ENCODE measurements at regions not wholly inside any gene's neighbourhood (a gene's known extent, or its start where the extent isn't known, plus 50 kb on each side); places are given as distances from the start of the nearest gene placed in this dataset.

DNA sequence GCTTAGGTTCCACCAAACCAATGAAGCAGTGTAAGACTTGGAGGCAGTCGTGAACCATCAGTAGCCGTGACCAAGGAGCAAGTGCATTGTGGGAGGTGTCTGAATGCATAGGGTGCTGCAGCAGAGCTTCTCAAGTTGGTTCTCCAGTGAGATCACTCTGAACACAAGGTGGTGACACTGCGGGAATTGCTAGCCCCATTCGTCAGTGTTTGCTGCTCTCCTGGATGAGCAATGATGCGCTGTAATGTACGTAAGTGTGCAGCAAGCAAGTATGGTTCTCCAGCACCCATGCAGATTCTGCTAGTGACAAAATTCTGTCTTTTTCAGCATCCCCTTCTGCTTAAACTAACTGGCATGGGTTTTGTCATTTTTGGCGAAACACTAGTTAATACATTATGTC, 97.6 kb upstream of the HTR2A start:
- Histone ChIP-seq H3K27ac (ENCODE audit: low read depth, low read length) (no peak overlapping the region), H3K9me3 (ENCODE audit: control insufficient read depth, insufficient read depth, low read length) (no peaks in the 10 kb centered on the region), H3K36me3 (ENCODE audit: control insufficient read depth, insufficient read depth, low read length) (no peaks in the 10 kb centered on the region), H3K27me3 (ENCODE audit: control insufficient read depth, insufficient read depth, low read length) (no peaks in the 10 kb centered on the region), H3K4me3 (ENCODE audit: low read depth, low read length) (no peak overlapping the region), H3K4me1 (ENCODE audit: control insufficient read depth, insufficient read depth, low read length) (no peaks in the 10 kb centered on the region)
- no peak for DNase-seq (ENCODE audit: low read depth in 4 of 6, low spot score in 6 of 6)
- WGBS (ENCODE audit: insufficient coverage), result 94% methylated on average over 6 of the region's 7 CpGs

DNA sequence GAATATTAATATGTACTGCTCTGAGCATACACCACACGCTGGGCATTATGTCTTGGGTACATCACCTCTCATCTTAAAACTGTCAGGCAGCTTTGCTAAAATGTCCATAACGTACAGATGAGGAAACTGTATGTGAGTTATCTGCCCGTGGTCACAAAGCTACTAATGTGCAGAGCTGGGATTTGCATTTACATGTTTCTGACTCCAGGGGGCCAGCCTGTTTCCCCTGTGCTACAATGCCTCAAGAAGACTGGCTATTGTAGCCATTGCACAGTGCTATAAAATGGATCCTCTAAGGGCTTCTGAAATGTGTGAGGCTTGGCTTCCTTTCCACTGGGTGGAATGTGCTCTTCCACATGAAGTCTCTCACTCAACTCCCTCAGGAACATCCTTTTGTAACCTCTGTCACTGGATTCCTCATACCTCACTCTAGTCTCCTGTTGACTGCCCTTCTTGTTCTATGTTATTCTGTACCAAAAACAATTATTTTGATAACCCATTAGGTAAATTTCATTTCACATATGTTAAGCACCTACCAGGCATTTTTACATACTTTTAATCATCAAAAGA, 95.6 kb upstream of the HTR2A start:
- no peak for DNase-seq (ENCODE audit: low read depth in 4 of 6, low spot score in 6 of 6)
- 86% methylated on average over 2 of the region's 3 CpGs for WGBS (ENCODE audit: insufficient coverage)

DNA sequence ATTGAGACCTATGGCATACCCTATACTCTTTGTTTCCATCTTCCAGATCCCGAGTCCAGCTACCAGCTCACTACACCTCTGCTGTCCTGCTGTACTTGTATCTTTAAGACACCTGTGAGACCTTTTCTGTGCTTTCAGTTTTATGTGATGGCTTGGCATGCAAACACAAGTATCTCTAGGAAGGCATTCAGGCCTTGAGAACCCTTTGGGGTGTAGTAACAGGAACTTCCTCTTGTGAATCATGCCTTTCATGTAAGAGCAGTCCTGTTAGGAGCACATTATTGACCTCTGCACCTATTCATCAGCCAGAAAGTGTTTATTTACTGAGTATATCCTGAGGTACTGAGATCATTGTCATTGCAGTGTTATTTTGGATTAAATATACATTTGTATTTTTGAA, 87.0 kb upstream of the HTR2A start:
- 91% methylated on average over 1 of the region's 1 CpG for WGBS (ENCODE audit: insufficient coverage)
- DNase-seq (ENCODE audit: low read depth in 4 of 6, low spot score in 6 of 6), result no peak
- H3K27ac ChIP-seq (ENCODE audit: low read depth, low read length), result no peak overlapping the region
- H3K9me3 ChIP-seq (ENCODE audit: control insufficient read depth, insufficient read depth, low read length), result no peaks in the 10 kb centered on the region
- no peaks in the 10 kb centered on the region for H3K27me3 ChIP-seq (ENCODE audit: control insufficient read depth, insufficient read depth, low read length)
- H3K4me1 ChIP-seq (ENCODE audit: control insufficient read depth, insufficient read depth, low read length), result no peaks in the 10 kb centered on the region
- H3K36me3 ChIP-seq (ENCODE audit: control insufficient read depth, insufficient read depth, low read length), result no peaks in the 10 kb centered on the region
- no peak overlapping the region for H3K4me3 ChIP-seq (ENCODE audit: low read depth, low read length)

More for the DNA sequence above, 95.6 kb upstream of the HTR2A start:
- Histone ChIP-seq H3K27me3 (ENCODE audit: control insufficient read depth, insufficient read depth, low read length) (no peaks in the 10 kb centered on the region), H3K4me3 (ENCODE audit: low read depth, low read length) (no peak overlapping the region), H3K4me1 (ENCODE audit: control insufficient read depth, insufficient read depth, low read length) (no peaks in the 10 kb centered on the region), H3K27ac (ENCODE audit: low read depth, low read length) (no peak overlapping the region), H3K9me3 (ENCODE audit: control insufficient read depth, insufficient read depth, low read length) (no peaks in the 10 kb centered on the region), H3K36me3 (ENCODE audit: control insufficient read depth, insufficient read depth, low read length) (no peaks in the 10 kb centered on the region)

DNA sequence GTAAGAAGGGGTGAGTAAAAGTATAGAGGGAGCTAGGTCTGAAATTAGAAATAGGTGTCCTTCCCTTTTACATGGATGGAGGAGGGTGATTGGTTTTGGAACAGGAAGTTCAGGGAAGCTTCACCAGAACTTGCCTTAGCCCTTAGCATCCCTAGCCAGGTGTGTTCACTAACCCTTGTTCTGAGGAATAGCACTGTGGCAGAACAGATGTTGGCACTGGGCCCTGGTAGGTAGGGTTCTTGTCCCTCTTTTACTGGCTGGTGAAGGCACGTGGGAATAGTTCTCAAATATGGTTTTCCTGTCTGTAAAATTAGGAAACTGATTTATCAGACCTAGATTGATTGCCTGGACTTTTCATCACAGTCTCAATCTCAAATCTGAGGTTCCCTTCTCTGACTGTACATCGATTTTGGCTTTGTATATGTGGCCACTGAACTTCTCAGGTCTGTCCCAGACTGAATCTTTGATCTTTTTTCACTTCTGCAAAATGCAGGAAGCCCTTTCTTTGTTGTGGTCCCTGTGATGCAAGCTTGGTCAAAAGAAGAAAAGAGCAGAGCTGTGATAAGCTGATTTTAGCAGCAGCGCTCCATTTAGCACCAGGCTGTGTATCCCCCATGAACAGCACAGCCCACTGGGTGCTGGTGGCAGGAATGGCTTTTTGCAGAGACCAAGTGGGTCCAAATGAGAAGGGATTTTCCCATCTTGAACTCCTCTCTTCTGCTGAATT, 86.2 kb upstream of the HTR2A start:
- Histone ChIP-seq H3K9me3 (ENCODE audit: control insufficient read depth, insufficient read depth, low read length) (no peaks in the 10 kb centered on the region), H3K27ac (ENCODE audit: low read depth, low read length) (no peak overlapping the region), H3K36me3 (ENCODE audit: control insufficient read depth, insufficient read depth, low read length) (no peaks in the 10 kb centered on the region), H3K4me3 (ENCODE audit: low read depth, low read length) (no peak overlapping the region), H3K27me3 (ENCODE audit: control insufficient read depth, insufficient read depth, low read length) (no peaks in the 10 kb centered on the region), H3K4me1 (ENCODE audit: control insufficient read depth, insufficient read depth, low read length) (no peaks in the 10 kb centered on the region)
- 88% methylated on average over 3 of the region's 3 CpGs for WGBS (ENCODE audit: insufficient coverage)
- DNase-seq (ENCODE audit: low read depth in 4 of 6, low spot score in 6 of 6), result no peak

DNA sequence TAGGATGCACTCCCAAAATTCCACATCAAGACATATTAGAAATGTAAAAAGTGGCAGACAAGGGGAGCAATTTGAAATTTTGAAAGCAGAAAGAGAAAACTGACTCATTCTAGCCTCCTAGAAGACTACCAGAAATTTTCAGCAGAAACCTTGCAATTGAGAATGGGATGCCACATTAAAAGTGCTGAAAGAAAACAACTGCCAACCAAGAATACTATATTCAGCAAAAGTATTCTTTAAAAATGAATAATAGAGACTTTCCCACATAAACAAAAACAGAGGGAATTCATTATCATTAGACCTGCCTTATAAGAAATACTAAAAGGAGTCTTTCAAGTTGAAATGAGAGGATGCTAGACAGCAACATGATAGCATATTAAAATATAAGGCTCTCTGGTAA, 78.3 kb upstream of the HTR2A start:
- Histone ChIP-seq H3K27me3 (ENCODE audit: control insufficient read depth, insufficient read depth, low read length) (no peaks in the 10 kb centered on the region), H3K4me1 (ENCODE audit: control insufficient read depth, insufficient read depth, low read length) (no peaks in the 10 kb centered on the region), H3K9me3 (ENCODE audit: control insufficient read depth, insufficient read depth, low read length) (peaks cover 7% of the 10 kb centered on the region), H3K27ac (ENCODE audit: low read depth, low read length) (no peak overlapping the region), H3K36me3 (ENCODE audit: control insufficient read depth, insufficient read depth, low read length) (no peaks in the 10 kb centered on the region), H3K4me3 (ENCODE audit: low read depth, low read length) (no peak overlapping the region)
- no peak for DNase-seq (ENCODE audit: low read depth in 4 of 6, low spot score in 6 of 6)

DNA sequence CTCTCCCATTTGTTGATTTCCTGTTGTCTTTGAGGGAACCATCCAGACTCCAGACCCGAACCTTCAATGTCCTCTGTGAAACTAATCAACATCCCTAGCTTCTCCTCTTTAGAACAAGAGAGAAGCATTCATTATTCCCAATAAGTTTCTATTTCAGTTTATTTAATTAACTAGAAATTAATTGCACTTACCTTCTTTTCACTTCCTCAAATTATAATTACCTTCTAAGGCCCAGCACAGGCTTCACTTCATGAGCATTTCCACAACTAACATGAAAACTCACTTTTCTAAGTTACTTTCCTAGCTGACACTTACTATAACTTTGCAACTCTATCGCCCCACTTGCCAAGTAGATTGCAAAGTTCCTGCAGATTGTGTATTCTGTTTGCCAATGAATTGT, 71.6 kb upstream of the HTR2A start:
- no peak for DNase-seq (ENCODE audit: low read depth in 4 of 6, low spot score in 6 of 6)
- no peaks in the 10 kb centered on the region for H3K36me3 ChIP-seq (ENCODE audit: control insufficient read depth, insufficient read depth, low read length)
- no peak overlapping the region for H3K4me3 ChIP-seq (ENCODE audit: low read depth, low read length)
- H3K27me3 ChIP-seq (ENCODE audit: control insufficient read depth, insufficient read depth, low read length), result no peaks in the 10 kb centered on the region
- H3K4me1 ChIP-seq (ENCODE audit: control insufficient read depth, insufficient read depth, low read length), result no peaks in the 10 kb centered on the region
- H3K27ac ChIP-seq (ENCODE audit: low read depth, low read length), result no peak overlapping the region
- WGBS (ENCODE audit: insufficient coverage), result 100% methylated on average over 1 of the region's 2 CpGs
- no peaks in the 10 kb centered on the region for H3K9me3 ChIP-seq (ENCODE audit: control insufficient read depth, insufficient read depth, low read length)

DNA sequence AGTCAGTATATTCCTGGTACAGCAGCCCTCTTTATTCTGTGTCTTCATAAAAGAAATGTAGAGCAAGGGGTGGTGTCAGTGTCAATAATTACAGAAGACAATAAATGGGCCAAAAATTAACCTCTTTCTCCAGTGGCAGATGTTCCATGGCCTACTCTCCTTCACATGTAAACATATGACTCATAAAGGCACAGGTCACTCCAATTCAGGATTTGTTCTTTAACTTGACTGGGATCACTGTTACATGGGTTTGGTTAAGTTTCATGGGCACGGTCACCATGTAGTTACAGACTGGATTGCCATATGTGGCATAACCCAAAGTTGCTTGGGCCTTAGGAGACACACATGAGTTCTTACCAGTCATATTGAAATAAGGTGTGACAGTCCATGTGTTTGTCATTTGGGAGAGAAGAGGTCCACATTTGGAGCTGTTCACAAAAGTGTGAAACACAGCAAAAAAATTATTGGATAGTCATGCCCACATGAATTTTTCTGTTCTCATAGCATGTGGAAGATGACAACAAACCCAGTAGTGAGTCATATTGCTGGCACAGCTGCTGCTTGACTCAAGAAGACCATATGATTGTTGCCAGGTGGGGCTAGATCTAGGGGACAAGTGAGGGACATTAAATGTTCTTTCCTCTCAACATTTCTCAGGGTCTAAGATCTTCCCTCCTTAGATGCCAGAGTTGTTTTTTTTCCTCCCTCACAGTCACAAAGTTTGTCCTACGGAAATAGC, 68.1 kb upstream of the HTR2A start:
- Histone ChIP-seq H3K4me1 (ENCODE audit: control insufficient read depth, insufficient read depth, low read length) (no peaks in the 10 kb centered on the region), H3K9me3 (ENCODE audit: control insufficient read depth, insufficient read depth, low read length) (no peaks in the 10 kb centered on the region), H3K36me3 (ENCODE audit: control insufficient read depth, insufficient read depth, low read length) (no peaks in the 10 kb centered on the region), H3K27ac (ENCODE audit: low read depth, low read length) (no peak overlapping the region), H3K27me3 (ENCODE audit: control insufficient read depth, insufficient read depth, low read length) (no peaks in the 10 kb centered on the region), H3K4me3 (ENCODE audit: low read depth, low read length) (no peak overlapping the region)
- DNase-seq (ENCODE audit: low read depth in 4 of 6, low spot score in 6 of 6), result no peak
- 0% methylated on average over 1 of the region's 2 CpGs for WGBS (ENCODE audit: insufficient coverage)

DNA sequence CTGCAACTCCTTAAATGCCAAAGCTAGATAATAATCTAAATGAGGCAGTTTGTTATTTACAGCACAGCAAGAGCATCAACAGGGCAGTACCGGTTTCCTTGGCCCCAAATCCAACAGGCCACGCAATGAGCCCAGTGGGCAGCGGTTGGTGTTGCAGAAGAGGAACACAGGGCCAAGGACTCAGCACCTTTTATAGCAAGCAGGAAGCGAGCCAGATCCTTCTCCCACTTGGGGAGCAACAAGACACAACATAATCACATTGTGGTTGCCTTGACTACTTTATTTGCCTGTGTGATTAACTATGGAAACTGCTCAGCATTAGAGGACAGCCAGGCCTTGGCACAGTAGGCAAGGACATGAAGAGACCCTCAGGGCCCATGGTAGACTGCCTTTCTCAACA, 67.1 kb upstream of the HTR2A start:
- H3K4me3 ChIP-seq (ENCODE audit: low read depth, low read length), result no peak overlapping the region
- WGBS (ENCODE audit: insufficient coverage), result 80% methylated on average over 3 of the region's 4 CpGs
- no peaks in the 10 kb centered on the region for H3K4me1 ChIP-seq (ENCODE audit: control insufficient read depth, insufficient read depth, low read length)
- no peaks in the 10 kb centered on the region for H3K27me3 ChIP-seq (ENCODE audit: control insufficient read depth, insufficient read depth, low read length)
- no peaks in the 10 kb centered on the region for H3K36me3 ChIP-seq (ENCODE audit: control insufficient read depth, insufficient read depth, low read length)
- no peak overlapping the region for H3K27ac ChIP-seq (ENCODE audit: low read depth, low read length)
- no peaks in the 10 kb centered on the region for H3K9me3 ChIP-seq (ENCODE audit: control insufficient read depth, insufficient read depth, low read length)
- peak in 2 of 6 donors; percentile 3 to 5 for DNase-seq (ENCODE audit: low read depth in 4 of 6, low spot score in 6 of 6)

DNA sequence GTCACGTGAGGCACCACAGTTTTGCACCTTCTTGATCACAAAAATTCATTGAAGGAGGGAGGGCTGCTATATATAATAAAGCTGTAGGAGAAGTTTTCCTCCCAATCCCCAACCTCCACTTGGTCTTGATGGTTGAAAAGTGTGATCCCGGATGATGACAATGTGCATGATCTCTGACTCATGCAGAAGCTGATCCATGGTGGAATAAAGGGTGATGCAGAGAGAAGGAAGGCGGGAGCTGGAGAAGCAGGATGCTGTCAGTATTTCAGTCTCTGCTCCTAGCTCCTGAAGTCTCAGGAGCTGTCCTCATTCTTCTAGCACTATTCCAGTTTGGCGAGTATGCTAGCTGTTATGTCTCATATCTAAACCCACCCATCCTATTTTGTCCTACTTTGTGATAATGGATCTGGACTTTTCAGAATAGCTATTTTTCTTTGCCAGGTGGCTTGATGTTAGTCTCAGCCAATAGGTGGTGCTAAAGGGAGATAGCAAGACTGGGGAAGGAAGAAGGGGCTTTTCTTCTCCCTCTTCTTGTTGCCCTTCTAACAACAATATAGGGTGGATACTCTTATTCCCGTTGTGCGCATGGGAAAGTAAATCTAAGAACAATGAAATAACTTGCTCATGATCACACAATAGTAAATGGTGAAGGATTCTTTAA, 65.6 kb upstream of the HTR2A start:
- no peak overlapping the region for H3K27ac ChIP-seq (ENCODE audit: low read depth, low read length)
- H3K9me3 ChIP-seq (ENCODE audit: control insufficient read depth, insufficient read depth, low read length), result no peaks in the 10 kb centered on the region
- H3K4me1 ChIP-seq (ENCODE audit: control insufficient read depth, insufficient read depth, low read length), result no peaks in the 10 kb centered on the region
- no peak overlapping the region for H3K4me3 ChIP-seq (ENCODE audit: low read depth, low read length)
- no peaks in the 10 kb centered on the region for H3K27me3 ChIP-seq (ENCODE audit: control insufficient read depth, insufficient read depth, low read length)
- WGBS (ENCODE audit: insufficient coverage), result no CpG with 5 or more reads among the region's 6 CpGs
- no peaks in the 10 kb centered on the region for H3K36me3 ChIP-seq (ENCODE audit: control insufficient read depth, insufficient read depth, low read length)
- no peak for DNase-seq (ENCODE audit: low read depth in 4 of 6, low spot score in 6 of 6)
